GM12873 (cell line): ENCODE measurements at regions not wholly inside any gene's neighbourhood (a gene's known extent, or its start where the extent isn't known, plus 50 kb on each side); places are given as distances from the start of the nearest gene placed in this dataset.

ENCODE experiments used
- CTCF ChIP-seq: IDR thresholded peaks from 2 replicates; pipeline ENCODE4 v1.5.1; 2012; ENCODE audit warnings: low read depth, mild to moderate bottlenecking, moderate library complexity, low read length, control low read depth; ENCODE audit not compliant: insufficient read depth; ENCODE audit errors: missing control alignments

DNA sequence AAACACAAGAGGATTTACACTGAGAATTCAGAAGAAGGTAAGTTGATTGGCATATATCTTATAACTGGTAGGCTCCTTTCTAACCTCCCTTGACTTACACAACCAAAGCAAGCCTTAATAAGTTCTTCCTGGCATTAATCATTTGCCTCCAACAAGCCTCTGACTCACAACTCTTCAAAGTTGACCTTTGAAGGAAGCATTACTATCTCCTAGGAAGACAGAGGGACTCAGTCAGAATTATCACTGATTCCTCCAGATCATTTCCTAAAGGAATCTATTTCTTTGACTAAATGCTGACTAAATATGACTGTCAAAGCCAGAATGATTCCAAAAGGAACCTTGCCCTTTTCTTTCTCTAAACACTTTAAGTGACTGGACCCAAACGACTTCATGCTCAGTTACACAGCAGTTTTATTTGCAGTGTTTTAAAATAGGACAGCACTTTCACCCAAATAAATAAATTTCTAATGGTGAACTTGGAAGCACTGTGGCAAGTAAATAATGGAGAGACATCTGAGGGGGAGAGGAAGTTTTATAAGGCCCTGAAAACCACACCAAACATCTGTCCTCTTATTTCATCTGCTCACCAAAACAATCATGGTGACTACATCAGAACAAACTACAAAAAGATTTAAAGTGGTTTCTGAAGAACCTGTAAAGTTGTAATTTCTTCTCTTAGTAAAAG is 128.2 kb downstream of the KLHL28 start:
- TF ChIP-seq CTCF: no peak

GRCh38 chr14:44830371-44830770 is 131.4 kb downstream of the KLHL28 start:
- TF ChIP-seq CTCF: no peak

GRCh38 chr14:44829021-44829420 is 132.7 kb downstream of the KLHL28 start:
- TF ChIP-seq CTCF: no peak

DNA sequence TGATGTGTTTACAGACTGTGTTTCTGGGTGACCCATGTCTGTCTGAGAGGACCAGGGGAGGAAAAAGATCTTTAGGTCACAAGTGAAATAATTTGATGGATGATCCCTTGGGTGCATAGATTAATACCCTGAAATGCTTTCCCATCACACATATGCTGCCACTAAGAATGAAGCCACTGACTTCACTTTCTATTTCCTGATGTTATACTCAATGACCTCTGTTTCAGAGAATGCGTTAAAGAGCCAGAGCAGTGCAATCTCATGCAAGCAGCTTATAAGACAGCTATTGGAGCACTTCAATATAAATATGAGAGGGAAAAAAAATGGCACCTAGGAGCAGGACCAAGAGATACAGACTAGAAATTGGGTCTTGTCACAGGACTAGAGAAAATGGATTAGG is 133.7 kb downstream of the KLHL28 start:
- TF ChIP-seq CTCF: no peak

DNA sequence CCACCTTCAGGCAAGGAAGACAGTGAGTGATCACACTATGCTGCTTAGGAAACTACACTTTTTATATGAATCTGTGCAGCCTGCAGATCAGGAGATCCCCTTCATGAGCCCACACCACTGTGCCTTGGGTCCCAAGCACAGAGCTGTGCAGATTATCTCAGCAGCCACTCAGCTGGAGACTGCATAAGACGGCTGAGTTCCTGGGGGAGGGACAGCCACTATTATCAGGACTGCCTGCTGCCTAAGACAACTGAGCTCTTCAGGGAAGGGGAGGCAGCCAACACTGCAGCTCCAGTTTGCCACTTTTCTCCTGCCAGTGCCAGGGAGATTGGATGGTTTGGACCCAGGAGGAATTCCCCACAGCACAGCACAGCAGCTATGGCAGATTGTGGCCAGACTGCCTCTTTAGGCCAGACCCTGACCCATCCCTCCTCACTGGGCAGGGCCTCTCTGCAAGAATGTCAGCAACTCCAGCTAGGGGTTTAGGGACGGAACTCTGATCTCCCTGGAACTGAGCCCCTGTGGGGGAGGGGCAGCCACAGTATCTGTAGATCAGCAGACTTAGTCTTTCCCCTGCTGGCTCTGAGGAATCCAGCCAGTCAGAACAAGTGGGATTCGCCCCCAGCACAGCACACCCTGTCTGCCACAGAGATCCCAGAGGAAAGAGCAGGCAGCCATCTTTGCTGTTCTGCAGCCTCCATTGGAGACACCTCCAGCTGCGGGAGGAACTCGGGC is 141.3 kb downstream of the KLHL28 start:
- TF ChIP-seq CTCF: no peak

- TF ChIP-seq CTCF: no peak
Observed at GRCh38 chr14:44814196-44814595, 147.6 kb downstream of the KLHL28 start.

- TF ChIP-seq CTCF: no peak
Observed at GRCh38 chr14:44812672-44813071, 149.1 kb downstream of the KLHL28 start.
